CD4-positive, alpha-beta T cell treated with Interleukin-21 for 1 hour (primary cell): ENCODE measurements at regions not wholly inside any gene's neighbourhood (a gene's known extent, or its start where the extent isn't known, plus 50 kb on each side); places are given as distances from the start of the nearest gene placed in this dataset.

Source experiments
- DNase-seq: peaks from one replicate; pipeline ENCODE4 v3.0.0-alpha.2; 2020

DNA sequence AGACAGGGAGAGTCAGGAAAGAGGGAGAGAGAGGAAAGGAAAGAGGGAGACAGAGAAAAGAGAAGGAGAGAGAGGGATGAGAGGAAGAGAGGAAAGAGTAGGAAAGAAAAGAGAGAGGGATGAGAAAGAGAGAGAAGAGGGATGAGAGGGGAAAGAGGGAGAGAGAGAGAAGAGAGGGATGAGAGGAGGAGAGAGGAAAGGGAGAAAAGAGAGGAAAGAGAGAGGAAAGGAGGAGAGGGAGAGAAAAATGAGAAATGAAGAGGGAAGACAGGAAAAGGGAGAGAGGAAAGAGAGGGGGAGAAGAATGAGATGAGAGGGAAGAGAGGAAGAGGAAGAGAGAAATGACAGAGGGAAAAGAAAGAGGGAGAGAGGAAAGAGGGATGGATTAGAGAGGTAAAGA lies 207.0 kb upstream of the SKOR2 start:
- DNase-seq: no peak

DNA sequence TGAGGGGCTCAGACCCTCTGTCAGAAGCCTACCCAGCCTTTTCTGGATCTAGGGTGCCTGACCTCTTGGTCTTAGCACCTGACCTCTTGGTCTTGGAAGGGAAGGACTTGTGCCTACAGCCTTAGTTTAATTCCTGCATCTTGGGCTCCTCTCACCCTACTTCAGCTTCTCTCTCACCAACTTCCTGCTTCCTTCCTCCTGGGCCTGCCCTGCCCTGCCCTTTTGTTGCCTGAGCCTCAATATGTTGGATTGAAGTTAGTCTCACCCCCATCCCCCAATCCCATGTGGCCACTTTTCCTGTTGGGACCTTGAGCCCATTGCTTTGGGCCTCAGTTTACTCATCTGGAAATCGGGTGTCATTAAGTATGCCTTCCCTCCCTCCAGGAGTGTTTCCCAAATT lies 206.2 kb upstream of the SKOR2 start:
- DNase-seq: no peak

DNA sequence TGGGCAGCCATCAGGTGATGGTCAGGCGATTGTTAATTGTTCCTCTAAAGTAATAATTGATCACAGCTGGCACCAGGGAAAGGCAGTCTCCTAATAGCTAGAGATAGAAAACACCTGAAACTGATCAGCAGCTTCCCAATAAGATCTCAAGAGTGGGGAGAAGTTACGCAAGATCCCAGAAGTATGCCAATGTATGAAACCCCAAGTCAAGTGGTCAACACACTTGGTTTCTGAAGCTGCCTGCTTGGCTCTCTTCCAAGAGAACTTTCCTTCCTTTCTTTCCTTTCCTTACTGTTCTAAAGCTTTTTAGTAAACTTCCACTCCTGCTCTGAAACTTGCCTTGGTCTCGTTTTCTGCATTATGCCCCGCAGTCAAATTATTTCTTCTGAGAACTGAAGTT lies 201.6 kb upstream of the SKOR2 start:
- DNase-seq: no peak

DNA sequence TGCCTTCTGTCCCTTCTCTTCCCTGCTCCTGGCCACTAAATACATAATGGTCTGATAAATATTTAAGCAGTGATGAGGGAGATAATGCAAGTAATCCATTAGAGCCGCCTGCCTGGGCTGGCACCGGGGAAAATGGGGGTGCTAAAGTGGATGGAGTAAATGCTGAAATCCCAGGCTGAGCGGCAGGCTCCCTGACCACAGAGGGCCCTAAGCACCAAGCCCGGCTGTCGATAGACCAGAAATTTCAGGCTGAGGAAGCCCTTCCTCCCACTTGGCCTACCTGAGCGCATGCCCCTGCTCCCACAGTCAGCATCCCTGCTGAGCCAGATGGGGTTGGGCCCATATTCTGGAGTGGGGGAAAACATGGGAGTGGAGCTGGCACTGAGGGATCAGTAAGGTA lies 197.5 kb upstream of the SKOR2 start:
- no peak for DNase-seq

DNA sequence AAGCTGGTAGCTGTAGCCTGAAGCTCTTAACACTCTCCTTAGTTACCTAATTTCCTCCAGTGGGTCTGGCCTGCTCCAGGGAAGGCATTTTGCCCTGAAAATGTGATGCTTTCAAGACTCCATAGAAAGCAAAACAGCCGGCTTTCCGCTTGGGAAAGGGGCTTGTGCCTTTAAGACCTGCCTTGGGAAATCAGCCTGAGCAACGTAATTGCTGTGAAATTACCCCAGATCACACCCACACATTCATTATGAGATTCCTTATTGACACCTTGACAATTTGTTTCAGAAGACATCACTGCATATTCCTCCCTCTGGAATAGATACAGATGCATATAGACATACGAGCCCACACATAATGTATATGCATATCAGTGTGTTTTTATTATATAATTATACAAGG lies 190.5 kb upstream of the SKOR2 start:
- no peak for DNase-seq

DNA sequence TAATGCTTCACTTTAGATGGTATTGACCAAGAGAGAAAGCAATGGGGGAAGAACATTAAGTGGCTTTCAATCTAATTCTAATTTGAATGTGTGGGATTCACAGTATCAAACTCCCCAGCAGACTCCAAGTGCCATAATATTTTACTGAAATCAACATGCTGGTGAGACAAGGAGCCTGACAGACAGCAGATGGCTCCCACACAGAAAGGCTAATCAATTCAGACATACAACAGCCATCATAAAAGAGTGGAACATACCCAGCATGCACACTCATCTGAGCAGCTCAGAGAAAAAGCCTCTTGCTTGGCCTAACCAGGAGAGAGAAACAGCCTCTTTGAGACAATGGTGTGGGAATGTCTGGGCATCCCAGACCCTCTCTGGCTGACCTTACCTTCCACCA lies 186.5 kb upstream of the SKOR2 start:
- no peak for DNase-seq

DNA sequence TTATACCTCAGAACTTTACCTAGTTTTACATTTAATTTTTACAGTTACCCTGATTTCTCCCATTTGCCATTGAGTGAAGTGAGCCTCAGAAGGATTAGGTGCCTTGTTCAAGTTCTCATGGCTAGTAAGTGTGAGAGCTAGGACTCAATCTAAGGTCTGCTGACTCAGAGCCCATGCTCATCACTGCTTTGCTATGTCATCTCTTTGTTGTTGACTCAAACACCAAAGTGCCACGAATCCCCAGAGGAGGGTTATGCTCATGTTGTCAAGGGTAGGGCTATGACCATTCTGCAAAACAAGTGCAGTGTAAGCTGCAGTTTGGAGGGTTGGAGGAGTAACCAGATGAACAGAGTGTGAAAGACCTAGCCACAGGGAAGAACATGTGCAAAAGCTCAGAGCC lies 185.4 kb upstream of the SKOR2 start:
- DNase-seq: no peak

DNA sequence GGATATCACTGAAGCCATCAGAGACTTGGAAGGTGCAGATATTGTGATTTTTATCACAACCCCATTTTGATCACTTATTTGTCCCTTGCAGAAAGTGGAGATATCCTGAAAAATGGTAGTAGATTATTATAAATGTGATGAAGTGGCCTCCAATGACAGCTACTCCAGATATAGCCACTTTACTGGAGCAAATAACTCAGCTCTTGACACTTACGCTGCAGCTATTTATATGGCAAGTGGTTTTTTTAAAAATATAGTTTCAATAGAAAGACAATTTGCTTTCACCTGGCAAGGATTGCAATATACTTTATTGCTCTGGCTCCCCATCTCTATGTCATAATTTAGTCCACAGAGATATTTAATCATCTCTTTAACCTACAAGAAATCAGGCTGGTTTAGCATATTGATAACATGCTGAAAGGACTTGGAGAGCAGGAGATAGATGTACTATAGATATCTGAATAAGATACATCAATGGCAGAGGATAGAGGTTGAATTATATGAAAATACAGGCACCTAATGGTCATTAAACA lies 182.8 kb upstream of the SKOR2 start:
- DNase-seq: no peak

DNA sequence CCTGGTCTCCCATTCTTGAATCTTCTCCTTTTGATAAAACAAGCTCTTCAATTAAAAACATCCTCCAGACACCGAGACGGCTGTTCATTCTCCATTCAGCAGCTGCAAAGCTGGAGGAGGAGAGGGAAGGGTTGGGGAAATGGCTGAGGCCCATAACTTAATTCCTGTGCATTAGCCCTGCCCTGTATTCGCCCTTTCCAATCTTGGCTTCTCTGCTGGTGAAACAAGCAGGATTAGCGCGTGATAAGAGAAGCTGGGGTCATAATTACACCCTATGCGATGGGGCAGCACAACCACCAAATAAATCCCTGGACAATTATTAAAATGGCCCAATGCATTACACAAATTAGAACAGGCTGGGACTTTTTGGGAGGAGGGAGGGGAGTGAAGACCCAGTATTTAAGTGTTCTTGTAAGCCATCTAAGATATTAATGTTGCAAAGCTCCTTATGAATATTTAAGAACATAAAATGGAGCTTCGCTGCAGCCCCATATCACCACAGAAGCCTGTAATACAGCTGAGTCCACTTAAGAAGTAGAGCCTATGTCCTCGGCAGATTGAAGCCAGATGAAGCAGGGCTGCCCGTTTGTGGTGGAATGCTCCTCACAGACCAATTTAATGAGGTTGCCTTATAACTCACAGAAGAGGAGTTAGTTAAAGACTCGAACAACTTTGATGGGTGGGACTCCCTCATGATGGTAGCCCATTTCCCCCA lies 176.6 kb upstream of the SKOR2 start:
- no peak for DNase-seq

DNA sequence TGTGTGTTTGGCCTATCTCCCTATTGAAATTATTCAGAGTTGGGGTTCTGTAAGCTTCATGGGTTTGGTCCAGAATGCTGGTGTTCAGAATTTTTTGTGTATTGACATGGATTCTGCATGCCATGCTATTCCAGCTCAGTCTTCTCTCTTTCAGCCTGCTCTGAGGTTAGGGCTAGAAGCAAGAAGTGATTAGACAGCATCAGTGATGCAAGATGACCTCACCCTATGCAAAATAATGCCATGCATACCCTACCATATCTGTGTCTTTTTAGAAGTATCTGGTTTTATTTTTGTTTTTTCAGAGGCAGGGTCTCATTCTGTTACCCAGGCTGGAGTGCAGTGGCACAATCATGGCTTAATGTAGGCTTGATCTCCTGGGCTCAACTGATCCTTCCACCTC lies 175.6 kb upstream of the SKOR2 start:
- DNase-seq: no peak

DNA sequence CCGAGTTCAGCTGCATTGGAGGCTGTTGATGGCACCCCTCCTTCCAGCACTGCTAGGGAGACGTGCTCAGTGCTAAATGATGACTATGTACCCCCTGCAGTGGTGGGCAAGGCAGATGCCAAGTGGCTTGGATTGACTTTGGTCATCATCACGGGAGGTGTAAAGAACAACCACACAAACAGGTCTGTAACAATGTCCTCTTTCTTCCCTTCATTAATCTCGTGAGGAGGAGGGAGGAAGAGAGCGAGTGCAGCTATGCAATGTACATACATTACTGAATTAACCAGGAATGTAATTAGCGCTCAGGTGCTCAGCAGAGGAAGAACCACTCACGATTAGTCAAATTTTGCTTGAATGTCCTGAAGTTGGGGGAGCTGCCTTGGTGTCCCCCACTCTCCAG lies 173.9 kb upstream of the SKOR2 start:
- DNase-seq: no peak

DNA sequence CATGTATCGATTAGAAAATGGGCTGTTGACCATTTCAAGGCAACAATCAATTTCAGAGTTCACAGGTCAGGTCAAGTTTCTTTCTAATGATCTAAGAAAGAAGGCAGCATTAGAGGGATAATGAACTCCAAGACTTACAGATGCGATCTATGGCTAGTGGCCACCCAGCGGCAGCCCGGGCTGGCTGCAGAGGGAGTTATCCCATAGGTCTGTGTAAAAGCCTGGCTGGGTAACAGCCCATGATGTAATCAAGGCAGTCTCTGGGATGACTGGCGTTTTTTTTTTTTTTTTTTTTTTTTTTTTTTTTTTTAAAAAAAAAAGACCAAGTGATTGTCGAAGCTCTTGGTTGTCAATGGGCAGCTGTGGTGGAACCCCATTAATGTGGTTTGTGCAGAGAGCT lies 171.1 kb upstream of the SKOR2 start:
- DNase-seq: no peak

DNA sequence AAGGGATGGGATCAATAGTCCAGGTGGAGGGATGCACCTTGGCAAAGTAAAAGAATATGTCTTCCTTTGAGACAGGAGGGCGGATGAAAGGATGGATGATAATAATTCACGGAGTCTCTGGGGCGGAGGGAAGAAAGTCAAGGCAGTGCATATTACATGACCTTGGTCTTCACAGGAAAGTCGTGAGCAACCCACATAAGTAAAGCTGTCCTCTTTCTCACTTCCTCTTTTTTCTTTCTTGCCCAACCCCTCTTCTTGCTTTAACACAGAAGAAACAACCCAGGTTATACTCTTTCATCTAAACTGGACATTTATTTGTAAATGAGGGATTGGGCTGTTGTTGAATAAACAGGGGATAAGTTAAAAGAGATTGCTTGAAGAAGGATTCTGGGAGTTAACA lies 168.7 kb upstream of the SKOR2 start:
- no peak for DNase-seq

DNA sequence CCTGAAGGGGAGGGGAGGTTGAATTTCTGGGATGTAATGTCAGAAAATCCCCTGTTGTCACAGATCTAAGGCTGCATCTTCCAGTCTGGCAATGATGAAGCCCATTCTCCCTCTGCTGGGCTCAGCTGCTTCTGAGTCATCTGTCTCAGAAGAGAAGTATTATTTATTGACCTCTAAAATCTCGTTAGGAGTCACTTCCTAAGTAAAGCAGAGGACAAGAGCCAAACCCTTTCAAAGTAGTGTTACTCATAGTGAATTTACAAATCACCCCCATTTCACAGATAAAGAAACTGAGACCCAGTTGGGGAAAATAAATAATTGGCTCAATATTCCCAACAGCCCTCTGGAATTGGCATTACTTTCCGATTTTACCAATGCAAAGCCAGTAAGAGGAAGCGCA lies 167.3 kb upstream of the SKOR2 start:
- no peak for DNase-seq

DNA sequence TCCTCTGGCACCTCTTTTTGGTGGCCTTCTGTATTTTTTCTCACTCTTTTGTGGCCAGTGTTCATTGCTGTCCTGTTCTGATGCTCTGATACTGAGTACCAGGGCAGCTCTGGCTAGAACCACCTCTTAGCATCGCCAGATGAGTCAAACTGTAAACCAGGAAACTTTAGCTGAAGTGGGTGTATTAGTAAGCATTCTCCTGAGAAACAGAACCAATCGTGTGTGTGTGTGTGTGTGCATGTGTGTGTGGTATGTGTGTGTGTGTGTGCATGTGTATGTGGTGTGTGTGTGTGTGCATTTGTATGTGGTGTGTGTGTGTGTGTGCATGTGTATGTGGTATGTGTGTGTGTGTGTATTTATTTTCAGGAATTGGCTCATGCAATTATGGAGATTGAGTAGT lies 166.3 kb upstream of the SKOR2 start:
- no peak for DNase-seq

DNA sequence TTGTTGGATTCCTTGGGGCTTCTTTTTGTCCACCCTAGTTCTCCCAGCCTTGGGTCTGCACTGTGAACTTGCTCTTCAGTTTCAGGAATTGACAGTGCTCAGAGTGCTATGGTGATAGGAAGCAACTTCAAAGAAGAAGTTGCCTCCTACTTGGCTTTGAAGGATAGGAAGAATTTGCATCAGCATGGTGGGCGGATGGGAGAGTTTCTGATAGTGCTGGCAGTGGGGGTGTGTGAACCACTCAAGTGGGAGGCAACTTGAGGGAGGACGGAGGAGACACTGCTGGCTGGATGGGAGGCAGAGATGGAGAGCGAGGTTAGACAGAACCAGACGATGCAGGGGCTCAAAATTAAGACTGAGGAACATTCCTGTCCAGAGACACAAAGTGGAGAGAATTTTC lies 164.4 kb upstream of the SKOR2 start:
- DNase-seq: no peak

DNA sequence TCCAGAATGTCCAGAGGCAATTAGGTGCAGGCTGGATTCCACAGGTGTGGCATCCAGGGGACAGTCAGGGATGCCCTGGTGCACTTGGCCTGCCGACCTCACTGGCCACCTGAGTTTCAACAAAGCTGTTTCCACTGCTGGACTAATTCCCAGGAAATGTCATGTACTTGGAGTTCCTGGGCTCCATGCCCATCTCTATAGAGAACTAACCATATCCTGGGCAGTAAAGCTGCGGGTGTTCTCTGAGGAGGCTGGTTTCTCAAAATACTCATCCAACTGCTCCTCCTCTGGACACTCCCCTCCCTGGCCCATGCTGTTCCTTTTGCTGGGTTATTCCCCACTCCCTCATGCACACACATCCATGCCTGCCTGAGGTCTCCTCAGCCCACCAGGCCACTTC lies 161.9 kb upstream of the SKOR2 start:
- no peak for DNase-seq

DNA sequence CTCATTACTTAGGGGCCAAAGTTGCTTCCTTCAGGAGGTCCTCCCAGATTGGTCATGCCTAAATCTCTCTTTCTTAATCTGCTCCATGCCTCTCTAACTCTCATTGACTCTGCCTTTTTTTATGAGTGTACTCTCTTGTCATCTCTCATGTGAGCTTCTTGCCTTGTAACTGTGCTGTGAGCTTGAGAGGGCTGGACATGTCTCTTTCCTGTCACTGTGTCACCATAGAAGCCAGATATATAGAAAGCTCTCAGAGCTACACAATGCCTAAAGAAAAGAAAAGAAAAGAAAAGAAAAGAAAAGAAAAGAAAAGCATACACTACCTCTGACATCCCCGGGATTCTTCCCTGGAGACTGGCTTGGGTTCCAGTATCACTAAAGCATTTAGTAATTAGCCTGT lies 161.5 kb upstream of the SKOR2 start:
- no peak for DNase-seq

DNA sequence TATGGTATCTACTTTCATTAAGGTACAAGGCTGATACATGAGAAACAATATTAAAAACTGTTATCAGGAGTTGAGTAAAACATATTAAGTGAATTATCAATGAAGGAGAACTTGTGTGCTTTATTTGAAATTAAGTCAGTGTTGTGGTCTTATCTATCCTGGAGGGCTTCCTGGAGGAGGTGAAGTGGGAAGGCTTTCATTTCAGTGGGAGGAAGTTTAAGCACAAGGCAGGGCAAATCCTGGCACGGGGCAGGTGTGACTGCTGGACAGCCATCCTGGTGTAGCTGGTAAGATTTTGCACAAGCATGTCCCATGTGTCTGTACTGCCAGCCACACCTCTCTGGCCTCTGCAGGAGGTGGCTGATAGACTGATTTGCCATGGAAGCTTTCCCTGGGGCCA lies 159.7 kb upstream of the SKOR2 start:
- DNase-seq: no peak

DNA sequence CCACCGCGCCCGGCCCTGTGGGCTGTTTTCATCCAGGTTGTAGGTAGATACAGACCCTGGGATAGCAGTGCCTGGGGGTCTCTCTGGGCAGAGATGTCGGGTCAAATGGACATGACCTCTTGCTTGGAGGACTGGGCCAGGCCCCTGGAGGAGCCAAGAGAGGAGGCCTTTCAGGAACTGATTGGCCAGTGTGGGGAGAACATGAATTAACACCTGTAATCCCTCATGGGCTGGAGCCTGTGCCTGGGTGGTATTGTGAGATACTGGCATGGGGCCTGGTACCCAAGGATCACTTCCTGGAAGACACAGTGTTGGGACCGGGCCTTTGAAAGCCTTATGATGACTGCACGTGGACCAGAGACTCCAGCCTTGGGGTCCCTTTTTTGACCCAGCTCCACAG lies 158.7 kb upstream of the SKOR2 start:
- no peak for DNase-seq

DNA sequence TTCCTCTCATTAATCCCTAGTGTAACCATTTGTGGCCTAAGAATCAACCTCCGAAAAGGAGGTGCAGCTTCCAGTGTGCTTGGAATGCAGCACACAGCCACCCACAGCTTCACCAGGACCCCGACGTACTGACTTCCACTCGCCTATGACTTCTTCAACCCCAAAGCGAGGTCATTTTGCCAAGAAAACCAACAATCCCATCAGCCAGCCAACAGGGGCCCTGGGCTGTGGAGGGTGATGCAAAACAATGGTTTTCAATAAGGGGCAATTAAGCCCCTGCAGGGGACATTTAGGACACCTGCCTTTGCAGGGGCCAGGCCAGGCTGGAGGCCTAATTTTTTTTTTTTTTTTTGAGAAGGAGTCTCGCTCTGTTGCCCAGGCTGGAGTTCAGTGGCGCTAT lies 158.1 kb upstream of the SKOR2 start:
- no peak for DNase-seq

DNA sequence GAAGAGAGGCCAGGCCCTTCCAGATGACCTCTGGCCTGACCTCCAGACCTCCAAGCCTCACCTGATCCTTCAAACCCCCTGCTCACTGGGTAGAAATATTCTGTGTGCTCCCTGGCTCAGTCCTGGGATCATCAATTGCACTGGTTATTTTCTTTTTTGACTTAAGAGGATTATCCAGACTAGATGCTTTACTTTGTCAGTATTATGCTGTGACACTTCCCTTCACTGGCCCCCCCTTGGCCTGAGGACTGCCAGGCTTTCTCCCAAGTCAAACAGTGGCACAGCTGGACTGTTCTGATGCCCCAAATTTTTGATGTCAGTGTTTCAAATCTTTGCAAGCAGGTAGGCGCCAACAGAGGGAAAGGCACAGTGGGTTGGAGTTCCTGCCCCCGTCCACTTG lies 156.3 kb upstream of the SKOR2 start:
- DNase-seq: no peak

DNA sequence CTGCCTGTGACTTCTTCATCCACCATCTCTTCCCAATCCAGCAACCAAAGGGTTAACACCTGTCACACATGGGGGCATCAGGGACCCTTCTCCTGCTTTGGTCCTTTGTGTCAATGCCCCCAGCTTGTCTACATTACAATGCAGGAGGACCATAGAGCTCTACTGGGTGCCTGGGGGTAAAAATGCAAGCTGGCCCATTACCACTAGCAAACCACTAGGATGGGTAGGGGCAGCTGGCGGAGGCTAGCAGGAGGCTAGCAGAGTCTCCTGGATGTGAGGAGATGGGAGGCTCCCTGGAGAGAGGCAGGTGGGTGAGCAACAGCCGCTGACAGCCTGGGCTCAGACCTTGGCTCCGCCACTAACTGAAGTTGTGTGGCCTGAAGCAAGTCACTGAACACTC lies 153.4 kb upstream of the SKOR2 start:
- DNase-seq: no peak

DNA sequence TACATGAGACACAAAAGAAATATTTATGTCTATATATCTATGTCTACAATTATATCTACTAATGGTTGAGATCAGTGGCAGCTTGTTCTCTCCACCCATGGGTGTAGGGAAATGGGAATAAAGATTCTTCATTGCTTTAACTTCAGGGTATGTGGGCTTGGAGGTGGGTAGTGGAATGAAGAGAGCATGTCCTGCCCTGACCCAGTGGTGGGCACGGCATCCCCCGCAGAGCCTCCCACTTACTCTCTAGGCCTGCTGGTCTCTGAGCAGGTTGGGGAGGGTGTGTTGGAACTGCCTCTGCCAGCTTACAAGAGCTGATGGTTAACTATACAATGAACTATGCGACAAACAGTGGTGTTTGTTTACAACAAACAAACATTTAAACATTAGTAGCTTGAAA lies 152.5 kb upstream of the SKOR2 start:
- no peak for DNase-seq

DNA sequence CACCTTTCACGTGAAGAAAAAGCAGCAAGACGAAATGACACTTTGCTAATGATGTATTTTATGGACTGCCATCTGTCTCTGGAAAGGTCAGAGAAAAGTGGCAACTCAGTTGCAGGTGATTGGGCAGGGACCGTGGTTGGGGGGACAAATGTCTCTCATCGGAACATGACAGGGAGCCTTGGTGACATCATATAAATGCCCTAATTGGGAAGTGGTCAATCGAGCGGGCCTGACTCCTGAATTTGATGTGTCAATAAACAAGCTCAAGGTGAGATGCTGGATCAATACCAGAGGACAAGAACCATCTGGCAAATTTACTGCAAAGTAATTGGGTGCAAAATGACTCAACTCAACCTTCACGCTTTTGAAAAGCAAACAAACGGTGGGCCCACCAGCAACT lies 151.9 kb upstream of the SKOR2 start:
- no peak for DNase-seq

DNA sequence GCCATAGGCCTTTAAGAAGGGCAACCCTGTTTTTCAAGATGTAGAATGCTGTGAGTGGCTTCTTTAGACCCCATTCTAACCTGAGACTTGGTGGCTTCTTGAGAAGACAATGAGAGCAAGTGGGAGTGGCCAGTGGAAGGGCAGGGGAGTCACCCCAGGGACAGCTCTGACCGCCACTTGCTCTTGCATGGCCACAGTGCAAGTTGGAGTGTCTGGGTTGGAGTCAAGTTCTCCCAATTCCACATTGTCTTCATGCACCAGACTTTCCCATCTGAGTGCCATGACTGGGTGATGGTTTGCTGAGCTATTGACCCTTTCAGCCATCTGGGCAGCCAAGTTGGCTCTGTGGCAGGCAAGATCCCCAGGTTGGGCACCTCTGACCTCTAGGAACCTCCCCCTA lies 148.0 kb upstream of the SKOR2 start:
- no peak for DNase-seq
